Endothelial cell of umbilical vein (primary cell): ENCODE measurements at regions not wholly inside any gene's neighbourhood (a gene's known extent, or its start where the extent isn't known, plus 50 kb on each side); places are given as distances from the start of the nearest gene placed in this dataset.

Experiments used
- BruUV-seq: library from RNA; stranded (reverse); fragments of 400-500 nt; replicated peaks from 2 replicates; lab custom pipeline; 2021; lab: Mats Ljungman, UMichigan
- CTCF ChIA-PET: fragments of 300-600, 350-600 bp; sonication (Branson Sonifier 250); formaldehyde crosslinking; loops from one replicate; lab custom pipeline; 2021; ENCODE audit warnings: antibody characterized with exemption, inconsistent platforms; lab: Charles Lee
- POLR2A ChIA-PET: fragments of 300-600, 350-600 bp; sonication (Branson Sonifier 250); formaldehyde crosslinking; loops from one replicate; lab custom pipeline; 2021; ENCODE audit warnings: antibody characterized with exemption, inconsistent platforms; lab: Charles Lee
- DNase-seq: peaks from one replicate; pipeline ENCODE4 v3.0.0-alpha.2; 2011; ENCODE audit warnings: low read depth, low spot score
- FAIRE-seq: peaks from 2 replicates; lab custom pipeline; 2011; peaks lifted over from hg19 to GRCh38; lab: Jason Lieb, UNC
- H2AFZ ChIP-seq: 2 replicates; pipeline ENCODE4 v1.6.0; 2012; ENCODE audit warnings: low read depth, low read length, control low read depth, inconsistent platforms
- H3K27ac ChIP-seq: 2 replicates; pipeline ENCODE4 v1.5.1; 2011; ENCODE audit warnings: low read depth, mild to moderate bottlenecking, control low read depth, low read length, moderate library complexity; ENCODE audit not compliant: insufficient read depth
- H3K27me3 ChIP-seq, 2 experiments: 2 replicates each; pipeline versions ENCODE4 v1.6.0 to v1.6.1; 2011; ENCODE audit warnings: low read length in 2 of 2, mixed read lengths in 1 of 2; ENCODE audit not compliant: control insufficient read depth in 2 of 2, insufficient read depth in 2 of 2
- H3K36me3 ChIP-seq, 2 experiments: 2 replicates in 1 of 2; 3 replicates in 1 of 2; pipeline ENCODE4 v1.5.1; 2011; ENCODE audit warnings: low read length in 2 of 2, mild to moderate bottlenecking in 1 of 2, moderate library complexity in 1 of 2; ENCODE audit not compliant: control insufficient read depth in 2 of 2, insufficient read depth in 2 of 2; ENCODE audit errors: extremely low read depth in 1 of 2
- H3K4me1 ChIP-seq: 3 replicates; pipeline ENCODE4 v1.5.1; 2011; ENCODE audit warnings: mild to moderate bottlenecking, low read length; ENCODE audit not compliant: control insufficient read depth, insufficient read depth; ENCODE audit errors: extremely low read depth
- H3K4me2 ChIP-seq: 2 replicates; pipeline ENCODE4 v1.6.1; 2011; ENCODE audit warnings: low read length, control low read depth, mixed read lengths; ENCODE audit not compliant: insufficient read depth
- H3K4me3 ChIP-seq, 3 experiments: fragments of 200-600 bp in 1 of 3; sonication (generic), shearing (Covaris generic) in 1 of 3; replicated peaks in 1 of 3; 2 replicates each; pipeline ENCODE4 v1.5.1; 2011 to 2016; ENCODE audit warnings: control low read depth in 3 of 3, low read length in 3 of 3, mild to moderate bottlenecking in 2 of 3, inconsistent platforms in 1 of 3, low read depth in 1 of 3, moderate library complexity in 1 of 3; ENCODE audit not compliant: insufficient read depth in 1 of 3
- H3K79me2 ChIP-seq: 2 replicates; pipeline ENCODE4 v1.6.0; 2012; ENCODE audit warnings: low read length, inconsistent platforms; ENCODE audit not compliant: control insufficient read depth, insufficient read depth
- H3K9ac ChIP-seq: replicated peaks from 2 replicates; pipeline ENCODE3; 2011; ENCODE audit warnings: low read length, control low read depth; ENCODE audit not compliant: insufficient read depth; ENCODE audit errors: extremely low read depth
- H3K9me1 ChIP-seq: replicated peaks from 3 replicates; pipeline ENCODE4 v1.6.0; 2011; ENCODE audit warnings: mild to moderate bottlenecking, low read length; ENCODE audit not compliant: control insufficient read depth, insufficient read depth; ENCODE audit errors: extremely low read depth
- H3K9me3 ChIP-seq: replicated peaks from 2 replicates; pipeline ENCODE4 v1.5.1; 2012; ENCODE audit warnings: low read length, inconsistent platforms; ENCODE audit not compliant: control insufficient read depth, insufficient read depth
- H4K20me1 ChIP-seq: replicated peaks from 2 replicates; pipeline ENCODE3; 2011; ENCODE audit warnings: mild to moderate bottlenecking, low read length; ENCODE audit not compliant: control insufficient read depth, insufficient read depth; ENCODE audit errors: extremely low read depth
- CTCF ChIP-seq, 2 donors: IDR thresholded peaks; 1 replicate in 1 of 2; 2 replicates in 1 of 2; pipeline ENCODE4 v1.5.1; 2011; ENCODE audit warnings: low read length in 2 of 2, mild to moderate bottlenecking in 2 of 2, moderate library complexity in 2 of 2, control low read depth in 1 of 2, inconsistent platforms in 1 of 2, low read depth in 1 of 2; ENCODE audit not compliant: insufficient read depth in 1 of 2; ENCODE audit errors: extremely low read depth in 1 of 2
- EZH2 ChIP-seq: IDR thresholded peaks from 2 replicates; pipeline ENCODE4 v1.6.1; 2012; ENCODE audit warnings: borderline replicate concordance, low read depth, mild to moderate bottlenecking, moderate library complexity, low read length, inconsistent platforms; ENCODE audit not compliant: severe bottlenecking
- FOS ChIP-seq: IDR thresholded peaks from 2 replicates; pipeline ENCODE4 v1.6.1; 2011; ENCODE audit warnings: mild to moderate bottlenecking, low read length, moderate library complexity, borderline replicate concordance; ENCODE audit not compliant: insufficient read depth
- GATA2 ChIP-seq: IDR thresholded peaks from 2 replicates; pipeline ENCODE4 v1.7.0; 2011; ENCODE audit warnings: low read depth, mild to moderate bottlenecking, moderate library complexity, mixed read lengths, low read length; ENCODE audit not compliant: insufficient read length, insufficient read depth
- JUN ChIP-seq: IDR thresholded peaks from 2 replicates; pipeline ENCODE4 v1.6.1; 2011; ENCODE audit warnings: borderline replicate concordance, low read depth; ENCODE audit not compliant: insufficient read length, insufficient read depth
- MAX ChIP-seq: IDR thresholded peaks from 2 replicates; pipeline ENCODE4 v1.6.1; 2011; ENCODE audit not compliant: insufficient read depth, insufficient read length
- MYC ChIP-seq: IDR thresholded peaks from one replicate; pipeline ENCODE4 v1.6.1; 2011; ENCODE audit warnings: mild to moderate bottlenecking, low read depth, low read length
- POLR2A ChIP-seq: IDR thresholded peaks from 2 replicates; pipeline ENCODE4 v1.6.1; 2012; ENCODE audit warnings: low read depth, mild to moderate bottlenecking, control low read depth, low read length
- POLR2AphosphoS5 ChIP-seq: IDR thresholded peaks from 2 replicates; pipeline ENCODE4 v1.6.1; 2012; ENCODE audit warnings: low read depth, mild to moderate bottlenecking, control low read depth, low read length, moderate library complexity; ENCODE audit not compliant: insufficient read depth
- dilution Hi-C: fragments of 300-500 bp; cut with MboI; formaldehyde crosslinking; loops from one replicate; pipeline ENCODE4 v1.15.0; 2019; ENCODE audit warnings: low sequenced_read_pairs; ENCODE audit not compliant: extremely low pct_ligation_motif_present
- intact Hi-C: fragments of 100-400 bp; cut with micrococcal nuclease; formaldehyde crosslinking; loops from one replicate; pipeline ENCODE4 v1.10.0; 2022

- Histone ChIP-seq H3K27me3 (no peaks in the 10 kb centered on the region), H3K79me2 (no peaks in the 10 kb centered on the region), H3K4me3 (no peak overlapping the region), H3K36me3 (no peaks in the 10 kb centered on the region), H3K4me1 (no peaks in the 10 kb centered on the region), H4K20me1 (no peaks in the 10 kb centered on the region), H3K9me3 (no peaks in the 10 kb centered on the region), H3K9ac (no peak overlapping the region), H2AFZ (no peak overlapping the region), H3K9me1 (no peaks in the 10 kb centered on the region), H3K4me2 (no peak overlapping the region), H3K27ac (no peak overlapping the region)
- FAIRE-seq (no peak), DNase-seq (no peak)
- TF ChIP-seq FOS = peak; percentile 9
- no peak for TF ChIP-seq POLR2AphosphoS5
- dilution Hi-C loops = no loop called here
- POLR2A ChIA-PET = no interaction called here
- CTCF ChIA-PET = no interaction called here
- no TSS peak for BruUV-seq
- intact Hi-C loops = no loop called here
Measured at GRCh38 chr2:8214036-8214615, 467.7 kb upstream of the ID2 start.

- intact Hi-C loops (no loop called here), dilution Hi-C loops (no loop called here)
- ChIA-PET POLR2A (no interaction called here), CTCF (no interaction called here)
- Histone ChIP-seq H3K36me3 (no peaks in the 10 kb centered on the region), H4K20me1 (no peaks in the 10 kb centered on the region), H3K4me3 (no peak overlapping the region), H2AFZ (no peak overlapping the region), H3K79me2 (no peaks in the 10 kb centered on the region), H3K4me1 (no peaks in the 10 kb centered on the region), H3K9me1 (no peaks in the 10 kb centered on the region), H3K9ac (no peak overlapping the region), H3K27me3 (no peaks in the 10 kb centered on the region), H3K9me3 (no peaks in the 10 kb centered on the region), H3K27ac (no peak overlapping the region), H3K4me2 (no peak overlapping the region)
- BruUV-seq = no TSS peak
- DNase-seq (no peak), FAIRE-seq (no peak)
- TF ChIP-seq JUN = no peak
- TF ChIP-seq GATA2 = no peak
- no peak for TF ChIP-seq POLR2AphosphoS5
- no peak for TF ChIP-seq POLR2A
- no peak for TF ChIP-seq MAX
- no peak for TF ChIP-seq CTCF (IDR thresholded peaks at IDR 0.05; ENCODE audit: extremely low read depth in 1 of 2, insufficient read depth in 1 of 2, low read depth in 1 of 2, low read length in 2 of 2)
- TF ChIP-seq FOS = no peak
- no peak for TF ChIP-seq MYC
- no peak for TF ChIP-seq EZH2
Measured at GRCh38 chr2:8215159-8215863, 466.5 kb upstream of the ID2 start.
